GM23338 (cell line): ENCODE measurements at regions not wholly inside any gene's neighbourhood (a gene's known extent, or its start where the extent isn't known, plus 50 kb on each side); places are given as distances from the start of the nearest gene placed in this dataset.

Source experiments
- ATAC-seq: fragments of 200-7000 bp; cut with Tn5 transposase; 3 replicates; pipeline ENCODE4 v1.9.1; 2020
- DNase-seq: peaks from one replicate; pipeline ENCODE4 v3.0.0-alpha.2; 2015; ENCODE audit warnings: low spot score
- H2AFZ ChIP-seq: fragments of 200-600 bp; sonication (generic); 2 replicates; pipeline ENCODE4 v1.8.0; 2016; ENCODE audit warnings: antibody characterized with exemption, mild to moderate bottlenecking, moderate library complexity
- H3F3A ChIP-seq: fragments of 200-600 bp; sonication (generic); replicated peaks from 2 replicates; pipeline ENCODE4 v1.8.0; 2017; ENCODE audit warnings: antibody characterized with exemption, mixed run types, low read depth
- H3K27ac ChIP-seq: fragments of 200-600 bp; sonication (generic); 2 replicates; pipeline ENCODE4 v1.6.1; 2016; ENCODE audit warnings: low read depth
- H3K27me3 ChIP-seq: fragments of 200-600 bp; sonication (generic); 2 replicates; pipeline ENCODE4 v1.8.0; 2016; ENCODE audit warnings: mild to moderate bottlenecking, mixed run types, moderate library complexity; ENCODE audit not compliant: insufficient read depth
- H3K36me3 ChIP-seq: fragments of 200-600 bp; sonication (generic); 2 replicates; pipeline ENCODE4 v1.8.0; 2016; ENCODE audit warnings: mild to moderate bottlenecking; ENCODE audit not compliant: insufficient read depth
- H3K4me1 ChIP-seq: fragments of 200-600 bp; sonication (generic); 2 replicates; pipeline ENCODE4 v1.8.0; 2016; ENCODE audit warnings: mild to moderate bottlenecking, moderate library complexity; ENCODE audit not compliant: insufficient read depth
- H3K4me2 ChIP-seq: fragments of 200-600 bp; sonication (generic); 2 replicates; pipeline ENCODE4 v1.7.1; 2017; ENCODE audit warnings: mixed run types
- H3K4me3 ChIP-seq: fragments of 200-600 bp; sonication (generic); 2 replicates; pipeline ENCODE4 v1.6.1; 2016; ENCODE audit warnings: mixed run types
- H3K79me2 ChIP-seq: fragments of 200-600 bp; sonication (generic); replicated peaks from 2 replicates; pipeline ENCODE4 v1.8.0; 2017; ENCODE audit warnings: mild to moderate bottlenecking; ENCODE audit not compliant: insufficient read depth
- H3K9me2 ChIP-seq: fragments of 200-600 bp; sonication (generic); 2 replicates; pipeline ENCODE4 v1.8.0; 2017; ENCODE audit not compliant: insufficient read depth
- H4K20me1 ChIP-seq: fragments of 200-600 bp; sonication (generic); replicated peaks from 2 replicates; pipeline ENCODE4 v1.8.0; 2017; ENCODE audit warnings: mild to moderate bottlenecking; ENCODE audit not compliant: insufficient read depth
- H3K27ac Mint-ChIP-seq: 2 replicates; pipeline ENCODE4 v1.8.0; 2020; ENCODE audit warnings: inconsistent platforms, mild to moderate bottlenecking, moderate library complexity, mixed read lengths
- H3K27me3 Mint-ChIP-seq: 3 replicates; pipeline ENCODE4 v1.8.0; 2022; ENCODE audit warnings: low read depth, mild to moderate bottlenecking, moderate library complexity, mixed read lengths, inconsistent platforms; ENCODE audit not compliant: insufficient read depth, poor library complexity
- H3K36me3 Mint-ChIP-seq: 3 replicates; pipeline ENCODE4 v1.8.0; 2021; ENCODE audit warnings: low read depth, mild to moderate bottlenecking, inconsistent platforms, moderate library complexity, mixed read lengths
- H3K4me1 Mint-ChIP-seq: 3 replicates; pipeline ENCODE4 v1.8.0; 2020; ENCODE audit warnings: mild to moderate bottlenecking, inconsistent platforms, mixed read lengths
- H3K4me3 Mint-ChIP-seq: 3 replicates; pipeline ENCODE4 v1.8.0; 2021; ENCODE audit warnings: moderate library complexity, mild to moderate bottlenecking, inconsistent platforms, mixed read lengths
- H3K9me3 Mint-ChIP-seq: 3 replicates; pipeline ENCODE4 v1.8.0; 2020; ENCODE audit warnings: moderate library complexity, mild to moderate bottlenecking, inconsistent platforms, mixed read lengths
- CREB1 ChIP-seq: fragments of 250-450 bp; sonication (Bioruptor Pico); IDR thresholded peaks from 2 replicates; pipeline ENCODE4 v1.5.0; 2020; ENCODE audit warnings: low read depth, mild to moderate bottlenecking, moderate library complexity
- EZH2 ChIP-seq: fragments of 200-600 bp; sonication (generic); IDR thresholded peaks from one replicate; pipeline ENCODE4 v1.8.0; 2017; ENCODE audit warnings: antibody characterized with exemption, mild to moderate bottlenecking, low read depth; ENCODE audit not compliant: unreplicated experiment
- EZH2phosphoT487 ChIP-seq: fragments of 200-600 bp; sonication (generic); IDR thresholded peaks from one replicate; pipeline ENCODE4 v1.8.1; 2018; ENCODE audit warnings: antibody characterized with exemption; ENCODE audit not compliant: unreplicated experiment
- JUNB ChIP-seq: IDR thresholded peaks from one replicate; pipeline ENCODE4 v1.6.1; 2016; ENCODE audit warnings: antibody characterized with exemption; ENCODE audit not compliant: unreplicated experiment
- POLR2AphosphoS5 ChIP-seq: IDR thresholded peaks from 2 replicates; pipeline ENCODE4 v1.6.1; 2016; ENCODE audit warnings: antibody characterized with exemption, low read depth
- REST ChIP-seq: IDR thresholded peaks from one replicate; pipeline ENCODE4 v1.6.1; 2018; ENCODE audit warnings: antibody characterized with exemption; ENCODE audit not compliant: unreplicated experiment
- STAT1 ChIP-seq: IDR thresholded peaks from one replicate; pipeline ENCODE4 v1.6.1; 2016; ENCODE audit warnings: antibody characterized with exemption; ENCODE audit not compliant: unreplicated experiment
- ZNF331 ChIP-seq: fragments of 250-450 bp; sonication (Bioruptor Pico); IDR thresholded peaks from 2 replicates; pipeline ENCODE4 v1.5.0; 2020; ENCODE audit warnings: low read depth, mild to moderate bottlenecking, moderate library complexity
- TF ChIP-seq, protein P1 (sequence below): IDR thresholded peaks from 2 replicates; pipeline ENCODE4 v1.6.1; 2016; ENCODE audit warnings: antibody characterized with exemption
- TF ChIP-seq, protein P2 (sequence below), 2 experiments: fragments of 200-600 bp in 1 of 2; sonication (generic) in 1 of 2; conservative IDR thresholded peaks; 2 replicates each; pipeline versions ENCODE4 v1.5.1 to v1.6.1; 2016 to 2017; ENCODE audit warnings: antibody characterized with exemption in 2 of 2, low read depth in 2 of 2, mild to moderate bottlenecking in 2 of 2, moderate library complexity in 1 of 2

GRCh38 chr3:186413615-186414415, 51.8 kb upstream of the DGKG start (continued):
- TF ChIP-seq, protein P1, sequence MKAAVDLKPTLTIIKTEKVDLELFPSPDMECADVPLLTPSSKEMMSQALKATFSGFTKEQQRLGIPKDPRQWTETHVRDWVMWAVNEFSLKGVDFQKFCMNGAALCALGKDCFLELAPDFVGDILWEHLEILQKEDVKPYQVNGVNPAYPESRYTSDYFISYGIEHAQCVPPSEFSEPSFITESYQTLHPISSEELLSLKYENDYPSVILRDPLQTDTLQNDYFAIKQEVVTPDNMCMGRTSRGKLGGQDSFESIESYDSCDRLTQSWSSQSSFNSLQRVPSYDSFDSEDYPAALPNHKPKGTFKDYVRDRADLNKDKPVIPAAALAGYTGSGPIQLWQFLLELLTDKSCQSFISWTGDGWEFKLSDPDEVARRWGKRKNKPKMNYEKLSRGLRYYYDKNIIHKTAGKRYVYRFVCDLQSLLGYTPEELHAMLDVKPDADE: no peak
- no peak for TF ChIP-seq JUNB
- TF ChIP-seq EZH2phosphoT487: no peak
- TF ChIP-seq POLR2AphosphoS5: no peak
- no peak for TF ChIP-seq EZH2
- no peak for TF ChIP-seq ZNF331 (CRISPR knock-in tag)
- TF ChIP-seq, protein P2, sequence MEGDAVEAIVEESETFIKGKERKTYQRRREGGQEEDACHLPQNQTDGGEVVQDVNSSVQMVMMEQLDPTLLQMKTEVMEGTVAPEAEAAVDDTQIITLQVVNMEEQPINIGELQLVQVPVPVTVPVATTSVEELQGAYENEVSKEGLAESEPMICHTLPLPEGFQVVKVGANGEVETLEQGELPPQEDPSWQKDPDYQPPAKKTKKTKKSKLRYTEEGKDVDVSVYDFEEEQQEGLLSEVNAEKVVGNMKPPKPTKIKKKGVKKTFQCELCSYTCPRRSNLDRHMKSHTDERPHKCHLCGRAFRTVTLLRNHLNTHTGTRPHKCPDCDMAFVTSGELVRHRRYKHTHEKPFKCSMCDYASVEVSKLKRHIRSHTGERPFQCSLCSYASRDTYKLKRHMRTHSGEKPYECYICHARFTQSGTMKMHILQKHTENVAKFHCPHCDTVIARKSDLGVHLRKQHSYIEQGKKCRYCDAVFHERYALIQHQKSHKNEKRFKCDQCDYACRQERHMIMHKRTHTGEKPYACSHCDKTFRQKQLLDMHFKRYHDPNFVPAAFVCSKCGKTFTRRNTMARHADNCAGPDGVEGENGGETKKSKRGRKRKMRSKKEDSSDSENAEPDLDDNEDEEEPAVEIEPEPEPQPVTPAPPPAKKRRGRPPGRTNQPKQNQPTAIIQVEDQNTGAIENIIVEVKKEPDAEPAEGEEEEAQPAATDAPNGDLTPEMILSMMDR (conservative IDR thresholded peaks at IDR 0.05; ENCODE audit: low read depth in 2 of 2): no peak
- TF ChIP-seq CREB1 (CRISPR knock-in tag): no peak
- TF ChIP-seq STAT1: no peak

GRCh38 chr3:186411994-186412393, 50.0 kb upstream of the DGKG start:
- TF ChIP-seq JUNB: no peak
- no peak for TF ChIP-seq ZNF331 (CRISPR knock-in tag)
- TF ChIP-seq REST: no peak
- Histone ChIP-seq H3K4me1 (peaks cover 17% of the 10 kb centered on the region), H3K9me2 (no peaks in the 10 kb centered on the region), H3K79me2 (no peaks in the 10 kb centered on the region), H3K27ac (no peak overlapping the region), H3K4me3 (no peak overlapping the region), H3K4me2 (no peak overlapping the region), H4K20me1 (no peaks in the 10 kb centered on the region), H3K27me3 (no peaks in the 10 kb centered on the region), H2AFZ (no peak overlapping the region), H3F3A (no peaks in the 10 kb centered on the region), H3K36me3 (no peaks in the 10 kb centered on the region)
- Mint-ChIP-seq H3K27me3 (peaks cover 22% of the 10 kb centered on the region), H3K4me1 (peaks cover 31% of the 10 kb centered on the region), H3K4me3 (no peak overlapping the region), H3K36me3 (no peaks in the 10 kb centered on the region; the same call in 2 of the 3 replicates), H3K9me3 (no peaks in the 10 kb centered on the region), H3K27ac (no peak overlapping the region)
- ATAC-seq: no peak
- DNase-seq: no peak
